HG02981 (cell line): ENCODE measurements at regions not wholly inside any gene's neighbourhood (a gene's known extent, or its start where the extent isn't known, plus 50 kb on each side); places are given as distances from the start of the nearest gene placed in this dataset.

Experiments
- ATAC-seq: cut with Tn5 transposase; IDR thresholded peaks from one replicate; pipeline ENCODE4 v1.9.1; 2021; ENCODE audit warnings: mild to moderate bottlenecking, moderate library complexity; ENCODE audit not compliant: unreplicated experiment

DNA sequence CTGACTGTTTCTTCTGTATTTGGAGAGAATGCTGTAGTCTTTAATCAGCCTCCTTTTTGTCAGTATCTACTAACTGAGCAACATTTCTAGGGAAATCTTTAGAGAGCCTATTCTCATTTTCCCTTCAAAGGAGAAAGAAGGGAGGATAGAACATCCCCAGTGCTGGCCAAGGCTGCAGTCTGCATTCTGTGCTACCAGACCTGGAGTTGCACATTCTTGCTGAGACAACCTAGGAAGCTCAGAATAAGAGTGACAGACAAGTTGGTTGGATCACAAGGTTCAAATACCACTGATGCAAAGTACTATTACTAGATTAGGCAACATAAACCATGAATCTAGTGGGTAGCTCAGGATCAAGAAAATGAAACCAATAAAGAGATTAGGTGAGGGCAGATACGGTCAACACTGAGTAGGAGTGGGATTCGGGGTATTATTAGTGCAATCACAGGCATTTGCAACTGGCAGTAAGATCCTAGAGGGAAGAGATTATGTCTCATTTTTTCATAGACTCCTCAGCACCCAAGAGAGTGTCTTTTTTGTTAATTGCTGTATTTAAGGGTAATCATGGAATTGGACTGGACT, 213.5 kb upstream of the FAM83B start:
- no peak for ATAC-seq

DNA sequence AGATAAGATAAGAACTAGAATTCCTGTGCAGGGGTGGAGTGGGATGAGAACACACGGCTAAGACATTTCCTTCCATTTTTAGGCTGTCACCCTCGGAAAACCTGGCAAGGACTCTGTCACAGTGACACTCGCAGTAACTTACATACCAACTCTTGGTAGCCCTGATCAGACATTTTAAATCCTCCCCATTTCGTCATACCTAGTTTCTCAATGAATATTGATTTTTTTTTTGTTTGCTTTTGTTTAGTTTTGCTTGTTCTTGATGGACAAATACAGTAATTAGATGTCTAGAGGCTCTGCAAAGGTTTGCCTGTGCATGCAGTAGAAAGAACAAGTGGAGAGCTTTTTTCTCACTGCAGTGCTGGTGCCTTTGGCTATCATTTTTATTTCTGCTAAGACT, 213.0 kb upstream of the FAM83B start:
- no peak for ATAC-seq

DNA sequence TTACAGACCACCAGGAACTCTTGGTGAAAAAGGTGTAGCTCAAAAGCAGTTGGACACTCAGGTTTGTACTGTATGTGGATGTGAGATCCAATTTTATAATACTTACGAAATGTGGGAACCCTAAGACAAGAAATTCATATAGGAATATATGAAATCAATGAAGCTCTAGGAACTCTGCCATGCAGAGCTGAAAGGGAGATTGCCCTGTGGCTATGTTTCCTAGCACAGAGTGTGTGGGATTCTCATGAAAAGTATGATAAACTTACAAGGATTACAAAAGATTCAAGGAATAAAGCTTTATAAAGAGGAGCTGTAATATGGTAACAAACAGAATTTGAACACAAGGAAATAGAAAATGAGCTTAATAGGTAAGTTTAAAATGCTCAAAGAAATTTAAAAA, 205.7 kb upstream of the FAM83B start:
- ATAC-seq: no peak

DNA sequence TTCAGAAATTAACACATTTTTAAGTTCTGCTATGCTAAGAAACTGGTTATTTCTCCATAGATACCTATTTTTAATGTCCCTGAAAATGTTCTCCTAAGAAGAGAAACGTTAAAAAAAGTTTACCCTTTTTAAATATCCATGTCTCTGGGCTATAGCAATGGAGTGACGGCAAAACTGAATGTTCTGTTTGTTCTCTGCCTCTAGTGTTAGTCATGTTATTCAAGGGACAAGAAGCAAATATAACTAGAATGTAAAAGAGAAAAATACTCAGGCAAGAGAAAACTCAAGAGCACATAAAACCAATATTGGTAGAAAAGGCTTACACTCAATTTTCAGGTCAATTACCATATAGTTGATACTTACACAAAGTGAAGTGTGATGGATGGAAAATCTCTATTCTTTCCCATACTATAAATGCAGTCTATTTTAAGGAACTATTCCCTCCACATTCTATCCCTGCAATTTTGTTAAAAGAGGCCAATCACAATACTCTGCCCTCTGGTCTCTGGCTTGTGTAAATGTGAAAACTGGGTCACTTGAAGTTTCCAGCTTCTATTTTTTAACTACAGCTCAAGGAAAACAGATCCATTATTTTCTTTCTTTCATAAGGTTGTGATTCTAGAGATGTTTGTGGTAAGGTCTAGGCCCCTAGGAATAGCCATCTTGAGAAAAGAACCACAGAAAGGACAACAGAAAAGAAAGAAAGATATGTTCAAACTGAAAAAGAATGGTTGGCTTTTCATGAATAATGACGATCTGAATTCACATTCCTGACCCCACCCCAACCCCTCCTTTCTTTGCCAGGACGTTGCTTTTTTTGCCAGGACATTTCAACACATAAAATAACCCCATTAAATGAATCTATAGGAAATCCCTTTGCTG, 200.3 kb upstream of the FAM83B start:
- ATAC-seq: no peak

DNA sequence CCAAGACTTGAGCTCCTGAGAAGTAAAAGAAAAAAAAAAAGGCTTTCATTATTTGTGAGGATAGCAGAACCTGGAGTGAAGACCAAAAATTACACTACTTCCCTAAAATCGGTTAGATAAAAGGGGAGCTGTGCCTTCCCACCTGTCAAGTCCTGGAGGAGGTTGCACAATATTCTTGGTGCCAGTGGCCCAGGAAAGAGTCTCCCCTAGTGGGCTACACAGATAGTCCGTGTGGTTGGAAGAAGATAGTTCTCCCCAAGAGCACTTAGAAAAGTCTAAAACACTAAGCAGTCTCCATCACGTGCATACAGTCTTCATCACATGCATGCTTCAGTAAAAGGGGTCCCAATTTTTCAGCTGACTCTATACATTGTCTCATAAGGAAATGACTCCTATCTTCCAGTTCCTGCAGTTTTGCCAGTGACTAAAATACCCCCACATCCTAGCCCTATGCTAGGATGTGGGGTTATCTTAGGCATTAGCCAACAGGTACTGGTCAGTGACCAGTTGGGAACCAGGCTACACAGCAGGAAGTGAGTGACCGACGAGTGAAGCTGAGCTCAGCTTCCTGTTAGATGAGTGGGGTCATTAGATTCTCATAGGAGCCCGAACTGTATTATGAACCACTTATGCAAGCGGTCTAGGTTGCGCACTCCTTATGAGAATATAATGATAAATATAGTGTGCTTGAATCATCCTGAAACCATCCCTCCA, 199.5 kb upstream of the FAM83B start:
- ATAC-seq: no peak

DNA sequence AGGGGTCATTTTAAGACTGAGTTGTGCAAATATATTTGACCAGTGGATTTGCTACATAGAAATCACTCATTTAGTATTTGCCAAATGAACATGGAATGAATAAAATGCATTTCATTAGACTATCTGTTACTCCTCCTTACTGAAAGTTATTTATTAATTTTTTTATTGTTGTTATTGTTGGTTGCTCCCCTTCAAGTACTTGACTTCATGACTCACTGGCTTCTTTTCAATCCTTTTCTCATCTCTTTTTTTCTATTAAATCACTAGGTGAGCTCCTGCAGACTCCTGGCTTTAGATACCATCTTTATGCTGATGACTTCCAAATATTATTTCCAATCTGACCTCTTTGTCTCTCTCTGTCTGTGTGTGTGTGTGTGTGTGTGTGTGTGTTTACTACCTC, 192.2 kb upstream of the FAM83B start:
- no peak for ATAC-seq

DNA sequence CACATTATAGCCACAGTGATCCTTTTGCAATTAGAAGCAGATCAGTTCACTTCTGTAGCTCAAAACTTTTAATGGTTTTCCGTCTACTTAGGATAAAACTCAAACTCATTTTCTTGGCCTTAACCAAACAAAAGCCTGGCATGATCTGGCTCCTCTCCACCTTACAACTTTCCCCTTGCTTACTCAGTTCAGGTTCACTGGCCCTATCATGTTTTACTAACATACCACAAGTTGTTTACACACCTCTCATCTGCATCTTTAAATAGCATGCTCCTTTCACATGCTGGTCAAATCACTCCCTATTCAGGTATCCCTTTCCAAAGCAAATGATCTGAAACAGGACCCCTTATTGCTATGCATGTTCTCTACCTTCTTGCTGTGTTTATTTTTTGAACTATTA, 191.4 kb upstream of the FAM83B start:
- ATAC-seq: no peak

DNA sequence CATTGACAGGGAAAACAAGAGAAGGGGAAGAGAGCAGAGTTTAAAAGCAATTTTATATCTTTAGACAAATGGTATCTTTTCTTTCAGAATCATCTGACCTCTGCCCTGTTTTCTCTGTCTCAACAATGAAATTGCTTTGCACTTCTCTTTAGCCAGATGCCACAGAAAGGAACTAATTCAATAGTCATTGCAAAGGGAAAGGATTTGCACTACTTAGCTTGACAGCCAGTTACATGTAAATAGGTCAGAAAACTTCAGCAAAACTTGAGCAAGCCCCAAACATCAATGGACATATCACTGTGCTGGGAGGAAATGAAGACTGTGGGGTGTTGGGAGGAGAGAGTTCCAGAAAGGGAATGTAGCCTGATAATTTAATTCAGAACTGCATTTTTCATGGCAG, 181.3 kb upstream of the FAM83B start:
- no peak for ATAC-seq

DNA sequence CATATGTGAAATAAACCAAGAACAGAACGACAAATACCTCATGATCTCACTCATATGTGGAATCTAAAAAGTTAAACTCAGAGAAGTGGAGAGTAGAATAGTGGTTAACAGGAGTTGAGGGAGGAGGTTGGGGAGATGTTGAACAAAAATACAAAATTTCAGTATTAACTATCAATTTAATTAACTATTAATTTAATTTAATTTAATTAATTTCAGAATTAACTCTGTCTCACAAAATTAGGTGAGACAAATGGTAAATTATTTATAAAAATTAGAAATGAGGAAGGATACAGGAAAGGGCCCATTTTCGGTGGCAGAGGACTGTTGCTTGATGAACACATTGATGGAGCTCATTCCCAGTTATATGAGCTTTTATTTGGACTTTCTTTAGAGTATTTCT, 166.0 kb upstream of the FAM83B start:
- ATAC-seq: no peak

DNA sequence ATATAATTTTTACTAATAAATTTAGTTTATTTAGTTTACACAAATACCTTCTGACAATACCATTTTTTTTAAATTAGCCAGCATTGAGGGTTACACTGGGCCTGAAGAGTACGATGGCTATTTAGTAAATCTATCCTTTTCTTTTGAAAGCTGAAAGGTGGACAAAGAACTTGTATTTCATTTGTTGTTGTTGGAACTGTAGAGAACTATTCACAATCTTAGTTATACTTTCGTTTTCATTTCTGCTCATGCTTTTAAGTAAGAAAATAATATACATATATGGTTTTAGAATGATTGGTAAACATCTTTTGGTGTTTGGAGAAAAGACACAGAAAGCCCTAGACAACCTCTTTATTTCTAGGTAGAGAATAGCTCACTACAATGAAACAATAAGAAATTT, 165.3 kb upstream of the FAM83B start:
- no peak for ATAC-seq

DNA sequence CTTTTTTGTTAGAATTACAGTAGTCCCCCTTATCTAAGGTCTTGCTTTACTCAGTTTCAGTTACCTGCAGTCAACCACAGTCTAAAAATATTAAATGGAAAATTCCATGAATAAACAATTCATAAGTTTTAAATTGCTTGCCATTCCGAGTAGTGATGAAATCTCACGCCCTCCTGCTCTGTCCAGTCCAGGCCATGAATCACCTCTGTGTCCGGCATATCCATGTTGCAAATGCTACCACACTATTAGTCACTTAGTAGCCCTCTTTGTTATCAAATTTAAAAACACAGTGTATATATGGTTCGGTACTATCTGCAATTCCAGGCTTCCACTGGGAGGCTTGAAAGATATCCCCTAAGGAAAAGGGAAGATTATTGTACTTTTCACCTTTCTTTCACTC, 164.6 kb upstream of the FAM83B start:
- no peak for ATAC-seq

DNA sequence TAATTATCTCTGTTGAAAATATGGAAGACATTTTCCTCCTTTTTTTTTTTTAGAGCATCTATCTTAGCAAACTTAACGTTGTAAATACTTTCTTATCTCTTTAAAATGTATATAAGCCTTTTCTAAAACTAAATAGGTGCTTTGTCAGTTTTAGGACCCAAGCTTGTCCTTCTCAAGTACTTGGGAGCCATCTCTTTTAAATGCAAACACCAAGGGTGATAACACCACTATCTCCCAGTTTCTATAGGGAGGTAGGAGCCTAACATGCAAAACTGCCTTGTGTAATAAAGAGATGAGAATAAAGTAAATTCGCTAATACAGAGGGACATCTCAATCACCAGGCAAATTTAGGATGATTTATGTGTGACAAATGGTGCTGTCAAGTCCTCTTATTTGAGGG, 157.0 kb upstream of the FAM83B start:
- ATAC-seq: no peak

DNA sequence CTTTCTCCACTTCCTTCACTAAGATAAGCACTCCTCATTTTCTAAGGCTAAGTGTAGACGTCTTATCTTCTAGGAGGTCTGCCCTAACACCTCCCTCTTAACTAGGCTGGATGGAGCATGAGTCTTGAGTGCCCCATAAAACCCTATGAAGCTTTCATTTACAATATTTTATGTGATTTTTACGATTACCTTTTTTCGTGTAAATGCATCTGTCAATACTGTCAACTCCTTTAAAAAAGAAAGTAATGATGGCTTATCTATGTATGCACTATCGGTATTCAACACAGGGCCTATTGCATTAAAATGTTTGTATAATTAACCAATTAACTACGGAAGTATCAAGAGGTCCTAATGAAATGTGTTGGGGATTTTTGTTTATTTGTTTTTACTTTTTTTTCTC, 156.0 kb upstream of the FAM83B start:
- ATAC-seq: no peak

DNA sequence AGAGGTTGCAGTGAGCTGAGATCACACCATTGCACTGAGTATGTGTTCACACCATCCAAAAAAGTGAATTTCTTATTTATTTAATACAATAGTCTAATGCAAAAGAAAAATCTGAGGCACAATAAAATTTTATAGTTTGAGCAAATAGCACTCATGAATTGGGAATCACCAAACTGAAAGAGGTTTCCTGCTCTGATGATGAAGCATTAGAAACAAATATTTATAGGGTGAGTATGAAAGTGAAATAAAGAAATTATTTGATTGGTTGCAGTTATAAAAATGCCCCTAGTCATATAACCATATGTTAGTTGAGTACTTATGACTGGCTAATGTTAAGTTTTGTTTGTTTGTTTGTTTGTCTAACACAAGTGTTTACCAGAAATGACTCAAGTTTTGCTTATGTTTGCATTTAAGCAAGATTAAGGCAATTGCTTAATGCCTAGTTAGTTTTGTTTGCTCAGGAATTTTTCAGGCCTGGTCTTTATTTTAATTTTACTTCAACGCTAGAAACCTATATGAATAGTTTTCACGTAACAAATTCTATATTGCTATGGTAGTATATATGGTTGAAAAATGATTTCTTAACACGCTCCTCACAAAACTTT, 151.5 kb upstream of the FAM83B start:
- ATAC-seq: no peak

DNA sequence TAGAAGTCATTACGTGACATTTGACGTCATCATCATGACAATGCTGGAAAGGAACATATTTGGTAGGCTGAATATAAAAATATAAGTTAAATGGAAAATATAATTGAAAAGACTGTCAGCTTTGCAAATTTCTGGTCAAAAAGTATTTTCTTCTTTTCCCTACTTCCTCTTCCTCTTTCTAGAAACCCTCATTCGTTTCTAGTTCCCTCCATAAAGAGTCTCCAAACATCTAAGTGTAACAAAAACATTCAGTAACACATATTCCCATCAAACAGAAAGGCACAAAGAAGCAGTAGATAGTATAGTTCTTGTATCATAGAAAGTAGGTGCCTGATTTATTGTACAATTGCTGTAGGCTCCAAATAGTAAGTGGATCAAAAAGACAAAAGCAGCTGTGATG, 150.8 kb upstream of the FAM83B start:
- ATAC-seq: no peak

DNA sequence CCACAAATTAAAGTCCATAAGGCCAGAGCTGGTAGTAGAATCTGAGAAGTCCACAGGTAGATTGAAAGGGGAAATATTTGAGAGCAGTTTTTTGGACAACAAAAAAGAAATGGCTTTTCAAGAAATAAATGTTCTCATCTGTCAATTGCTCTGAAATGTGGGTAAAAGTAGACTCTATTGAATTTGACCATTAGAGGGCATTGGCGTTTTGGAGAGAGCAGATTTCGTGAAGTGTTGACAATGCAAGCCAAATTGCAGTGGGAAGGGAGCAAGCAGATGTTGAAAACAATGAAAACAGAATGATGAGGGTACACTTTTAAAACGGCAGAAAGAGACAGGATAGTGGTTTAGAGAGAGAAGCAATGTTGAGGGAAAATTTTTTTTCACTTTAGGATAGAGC, 149.1 kb upstream of the FAM83B start:
- ATAC-seq: no peak

DNA sequence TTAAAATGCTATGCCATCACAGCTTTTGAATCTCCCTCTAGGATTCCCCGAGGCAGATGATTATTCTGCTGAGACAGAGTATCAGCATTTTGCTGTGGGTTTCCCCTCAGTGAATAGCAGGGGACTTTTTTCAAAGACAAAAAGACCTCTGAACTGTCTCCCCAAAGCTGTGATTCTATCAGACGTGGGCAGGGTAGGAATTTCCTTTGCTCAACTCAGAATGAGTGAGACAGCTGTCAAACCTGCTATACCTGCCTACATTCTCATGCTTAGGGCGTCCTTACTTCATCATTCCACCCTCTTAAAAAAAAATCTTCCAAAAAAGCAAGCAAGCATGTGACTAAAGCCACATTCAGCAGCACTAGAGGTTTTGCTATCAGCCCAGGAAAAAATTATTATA, 147.6 kb upstream of the FAM83B start:
- ATAC-seq: no peak

DNA sequence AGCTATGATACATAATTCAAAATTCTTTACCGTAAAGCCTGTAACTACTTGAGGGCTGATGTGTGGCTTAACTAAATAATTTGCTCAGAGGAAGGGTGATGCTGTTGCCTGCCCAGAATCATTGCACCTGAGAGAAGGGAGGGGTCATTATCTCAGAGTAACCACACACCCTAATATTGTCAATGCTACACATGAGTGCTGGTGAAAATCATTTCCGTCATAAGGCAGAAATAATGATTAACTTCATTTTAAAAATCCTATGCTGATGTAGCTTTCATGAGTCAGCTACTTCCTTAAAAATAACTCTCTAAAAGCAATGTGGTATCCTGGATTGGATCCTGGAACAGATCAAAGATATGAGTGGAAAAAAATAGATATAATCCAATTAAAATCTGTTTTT, 146.4 kb upstream of the FAM83B start:
- ATAC-seq: no peak

DNA sequence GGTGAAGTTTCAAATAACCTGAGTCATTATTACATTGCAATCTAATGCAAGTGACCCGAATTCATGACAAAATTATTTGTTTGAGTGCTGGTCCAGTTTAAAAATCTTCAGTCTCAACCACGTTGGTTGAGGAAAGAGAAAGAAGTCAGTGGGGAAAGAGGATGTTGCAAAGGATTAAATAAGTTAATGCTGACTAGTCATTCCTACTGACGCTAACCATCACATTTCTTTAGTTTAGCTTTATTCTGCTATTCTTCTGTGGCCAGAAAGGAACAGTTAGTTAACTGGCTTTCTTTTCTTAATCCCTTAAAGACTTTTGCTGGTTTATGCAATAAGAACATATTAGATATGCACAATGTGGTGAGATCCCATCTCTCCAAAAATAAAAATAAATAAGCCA, 143.8 kb upstream of the FAM83B start:
- no peak for ATAC-seq

DNA sequence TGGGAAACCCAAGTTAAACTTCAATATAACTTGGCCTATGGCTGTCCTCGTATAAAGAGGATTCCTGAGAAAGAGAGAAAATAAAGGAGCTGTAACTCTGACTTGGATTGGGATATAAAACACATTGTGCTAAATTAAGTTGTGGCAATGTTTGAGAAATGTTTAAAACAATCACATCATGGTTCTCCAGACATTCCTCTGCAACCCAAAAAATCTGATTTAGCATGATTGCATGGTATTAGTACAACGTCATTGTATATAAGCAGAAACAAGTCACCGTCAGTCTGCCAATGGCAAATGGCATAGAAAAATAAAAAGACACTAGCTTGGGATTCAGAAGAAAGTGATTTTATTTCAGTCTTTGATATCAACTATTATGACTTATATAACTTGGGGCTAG, 140.2 kb upstream of the FAM83B start:
- ATAC-seq: no peak

DNA sequence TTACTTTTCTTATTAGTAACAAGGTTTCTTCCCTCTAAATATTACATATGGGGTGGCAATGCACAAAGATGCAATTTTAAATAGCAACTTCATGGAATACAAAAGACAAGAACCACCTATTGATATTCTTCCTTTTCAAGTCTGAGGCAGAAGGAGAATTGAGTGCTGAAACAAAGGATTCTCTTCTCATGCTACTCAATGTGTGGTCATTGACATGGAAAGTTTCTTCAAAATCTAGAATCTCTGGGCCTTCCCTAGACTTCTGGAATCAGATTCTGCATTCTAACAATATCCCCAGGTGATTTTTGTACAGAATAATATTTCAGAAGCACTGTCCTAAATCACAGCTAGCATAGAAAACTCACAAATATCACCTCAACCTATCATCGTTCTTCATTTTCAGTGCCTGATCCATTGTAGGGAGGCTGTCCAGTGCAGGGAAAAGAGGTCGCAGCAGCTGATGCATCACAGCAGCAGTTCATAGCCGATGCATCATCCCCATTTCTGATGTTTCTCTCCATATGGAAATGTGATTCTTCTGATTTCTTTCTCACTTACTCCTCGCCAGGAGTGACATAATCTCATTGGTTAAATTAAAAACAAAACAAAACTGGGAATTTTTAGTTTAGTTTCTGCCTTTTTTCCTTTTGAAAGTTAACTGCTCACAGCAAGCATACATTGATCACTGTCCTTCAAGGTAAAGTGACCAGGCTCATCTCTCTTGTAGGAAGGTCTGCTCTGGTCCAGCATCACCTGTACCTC, 139.5 kb upstream of the FAM83B start:
- no peak for ATAC-seq
